NK-92 (cell line): ENCODE measurements at regions not wholly inside any gene's neighbourhood (a gene's known extent, or its start where the extent isn't known, plus 50 kb on each side); places are given as distances from the start of the nearest gene placed in this dataset.

ENCODE experiments used
- DNase-seq: peaks from one replicate; lab custom pipeline; 2025; ENCODE audit not compliant: unreplicated experiment; lab: John Stamatoyannopoulos, UW

GRCh38 chr11:128302425-128303186, 284.8 kb downstream of the ETS1 start:
- no peak for DNase-seq

GRCh38 chr11:128301756-128302155, 285.6 kb downstream of the ETS1 start:
- no peak for DNase-seq

GRCh38 chr11:128300785-128301184, 286.6 kb downstream of the ETS1 start:
- DNase-seq: no peak

GRCh38 chr11:128299132-128299726, 288.1 kb downstream of the ETS1 start:
- DNase-seq: no peak

- no peak for DNase-seq
Measured at GRCh38 chr11:128298271-128298670, 289.1 kb downstream of the ETS1 start.

- no peak for DNase-seq
Measured at GRCh38 chr11:128297805-128298204, 289.6 kb downstream of the ETS1 start.

- no peak for DNase-seq
Measured at GRCh38 chr11:128297091-128297651, 290.2 kb downstream of the ETS1 start.

GRCh38 chr11:128294671-128295050, 292.7 kb downstream of the ETS1 start:
- DNase-seq: no peak

GRCh38 chr11:128294001-128294670, 293.2 kb downstream of the ETS1 start:
- no peak for DNase-seq

- no peak for DNase-seq
Measured at GRCh38 chr11:128291835-128292234, 295.5 kb downstream of the ETS1 start.

- no peak for DNase-seq
Measured at GRCh38 chr11:128291007-128291406, 296.4 kb downstream of the ETS1 start.

- DNase-seq: no peak
Measured at GRCh38 chr11:128290106-128290840, 297.1 kb downstream of the ETS1 start.

GRCh38 chr11:128289048-128289447, 298.3 kb downstream of the ETS1 start:
- DNase-seq: no peak

- no peak for DNase-seq
Measured at GRCh38 chr11:128288368-128288767, 299.0 kb downstream of the ETS1 start.

GRCh38 chr11:128285321-128285720, 302.0 kb downstream of the ETS1 start:
- no peak for DNase-seq

- DNase-seq: no peak
Measured at GRCh38 chr11:128284634-128285033, 302.7 kb downstream of the ETS1 start.

- no peak for DNase-seq
Measured at GRCh38 chr11:128283451-128283850, 303.9 kb downstream of the ETS1 start.

- DNase-seq: no peak
Measured at GRCh38 chr11:128282053-128282452, 305.3 kb downstream of the ETS1 start.

GRCh38 chr11:128279866-128280265, 307.5 kb downstream of the ETS1 start:
- no peak for DNase-seq

GRCh38 chr11:128273736-128274135, 313.6 kb downstream of the ETS1 start:
- DNase-seq: no peak

- DNase-seq: no peak
Measured at GRCh38 chr11:128271401-128271800, 316.0 kb downstream of the ETS1 start.
